GM12873 (cell line): ENCODE measurements at regions not wholly inside any gene's neighbourhood (a gene's known extent, or its start where the extent isn't known, plus 50 kb on each side); places are given as distances from the start of the nearest gene placed in this dataset.

Experiments
- TF ChIP-seq, protein P1 (sequence below): IDR thresholded peaks from 2 replicates; pipeline ENCODE4 v1.5.1; 2012; ENCODE audit warnings: low read depth, mild to moderate bottlenecking, moderate library complexity, low read length, control low read depth; ENCODE audit not compliant: insufficient read depth; ENCODE audit errors: missing control alignments

DNA sequence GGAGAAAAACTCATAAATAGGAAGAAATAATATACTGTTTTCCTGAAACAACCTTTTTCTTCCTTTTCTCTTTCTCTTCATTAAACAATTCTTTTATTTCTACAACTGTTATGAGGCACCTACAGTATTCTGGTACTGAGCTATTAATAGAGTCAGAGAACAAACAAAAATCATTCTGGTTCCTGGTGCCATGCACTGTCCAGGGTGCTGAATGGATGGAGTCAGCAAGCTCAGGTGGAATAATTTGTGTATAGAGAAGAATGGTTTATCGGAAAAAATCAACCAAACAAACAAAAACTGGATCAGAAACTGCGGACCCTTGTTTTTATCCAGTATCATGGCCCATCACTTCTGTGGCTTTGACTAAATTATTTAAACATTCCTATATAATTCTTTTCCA lies 430.3 kb upstream of the GOT2 start:
- TF ChIP-seq, protein P1, sequence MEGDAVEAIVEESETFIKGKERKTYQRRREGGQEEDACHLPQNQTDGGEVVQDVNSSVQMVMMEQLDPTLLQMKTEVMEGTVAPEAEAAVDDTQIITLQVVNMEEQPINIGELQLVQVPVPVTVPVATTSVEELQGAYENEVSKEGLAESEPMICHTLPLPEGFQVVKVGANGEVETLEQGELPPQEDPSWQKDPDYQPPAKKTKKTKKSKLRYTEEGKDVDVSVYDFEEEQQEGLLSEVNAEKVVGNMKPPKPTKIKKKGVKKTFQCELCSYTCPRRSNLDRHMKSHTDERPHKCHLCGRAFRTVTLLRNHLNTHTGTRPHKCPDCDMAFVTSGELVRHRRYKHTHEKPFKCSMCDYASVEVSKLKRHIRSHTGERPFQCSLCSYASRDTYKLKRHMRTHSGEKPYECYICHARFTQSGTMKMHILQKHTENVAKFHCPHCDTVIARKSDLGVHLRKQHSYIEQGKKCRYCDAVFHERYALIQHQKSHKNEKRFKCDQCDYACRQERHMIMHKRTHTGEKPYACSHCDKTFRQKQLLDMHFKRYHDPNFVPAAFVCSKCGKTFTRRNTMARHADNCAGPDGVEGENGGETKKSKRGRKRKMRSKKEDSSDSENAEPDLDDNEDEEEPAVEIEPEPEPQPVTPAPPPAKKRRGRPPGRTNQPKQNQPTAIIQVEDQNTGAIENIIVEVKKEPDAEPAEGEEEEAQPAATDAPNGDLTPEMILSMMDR, result no peak

DNA sequence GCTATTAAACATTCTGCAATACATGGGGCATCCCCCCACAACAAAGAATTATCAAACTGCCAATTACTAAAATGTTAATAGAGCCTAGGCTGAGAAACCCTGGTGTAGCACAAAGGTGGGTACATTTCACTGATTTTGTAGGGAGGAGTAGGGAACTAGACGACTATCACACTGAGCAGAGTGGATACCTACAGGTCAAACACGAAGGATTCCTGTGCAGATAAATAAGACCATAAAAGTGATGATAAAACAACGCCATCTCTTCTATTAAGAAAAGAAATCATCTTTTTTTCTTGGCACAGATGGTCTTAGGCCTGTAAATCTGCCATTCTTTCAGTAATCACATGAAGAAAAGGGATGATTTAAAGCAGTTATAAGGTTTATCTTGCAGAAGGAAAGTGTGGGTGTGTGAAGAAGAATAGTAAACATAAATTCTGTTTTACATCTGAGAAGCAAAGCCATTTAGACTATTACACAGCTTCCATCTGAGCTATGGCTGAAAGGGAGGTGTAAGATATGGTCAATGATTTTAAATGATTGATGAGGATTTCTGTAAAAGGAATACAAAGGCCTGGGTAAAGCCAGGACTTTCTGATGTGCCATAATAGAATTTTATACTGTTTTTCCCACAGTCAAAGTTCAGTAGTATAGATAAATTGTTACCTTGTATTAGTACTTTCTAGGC lies 429.4 kb upstream of the GOT2 start:
- TF ChIP-seq, protein P1, result no peak

DNA sequence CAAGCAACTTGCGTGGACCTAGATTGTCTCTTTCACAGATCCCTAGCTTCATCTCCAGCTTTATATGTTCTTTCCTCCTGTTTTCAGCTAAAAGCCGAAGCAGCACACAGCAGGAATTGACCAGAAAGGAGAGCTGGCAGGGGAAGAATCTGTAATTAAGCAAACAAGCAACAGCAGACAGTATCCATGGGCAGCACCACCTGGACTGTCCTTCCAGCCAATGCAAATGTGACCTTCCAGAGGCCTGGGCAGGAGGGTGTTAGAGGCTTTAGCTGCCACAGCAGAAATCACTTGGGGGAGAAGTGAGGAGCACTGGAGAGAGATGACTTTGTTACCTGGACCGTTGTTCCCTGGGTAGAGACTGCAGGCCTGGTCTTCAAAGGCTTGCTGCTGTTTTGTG lies 427.6 kb upstream of the GOT2 start:
- TF ChIP-seq, protein P1, result no peak

DNA sequence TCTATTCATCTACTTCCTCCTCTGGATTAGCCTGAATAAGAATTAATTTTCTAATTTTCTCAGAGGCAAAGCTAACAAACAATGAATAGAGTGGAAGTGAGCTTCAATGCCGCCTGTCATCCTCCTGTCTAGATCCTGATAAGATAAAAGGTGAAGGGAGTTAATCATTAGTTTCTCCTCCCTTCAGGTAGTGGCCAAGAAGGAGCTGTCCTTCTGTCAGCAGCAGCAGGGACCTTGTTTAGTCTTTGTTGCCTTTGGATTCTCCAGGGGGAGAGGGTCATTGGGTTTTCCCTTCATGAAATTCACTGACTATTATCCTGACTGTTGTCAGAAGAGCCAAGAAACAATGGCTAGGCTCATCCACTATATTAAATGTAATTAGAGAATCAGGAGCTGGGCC lies 420.2 kb upstream of the GOT2 start:
- TF ChIP-seq, protein P1, result no peak

DNA sequence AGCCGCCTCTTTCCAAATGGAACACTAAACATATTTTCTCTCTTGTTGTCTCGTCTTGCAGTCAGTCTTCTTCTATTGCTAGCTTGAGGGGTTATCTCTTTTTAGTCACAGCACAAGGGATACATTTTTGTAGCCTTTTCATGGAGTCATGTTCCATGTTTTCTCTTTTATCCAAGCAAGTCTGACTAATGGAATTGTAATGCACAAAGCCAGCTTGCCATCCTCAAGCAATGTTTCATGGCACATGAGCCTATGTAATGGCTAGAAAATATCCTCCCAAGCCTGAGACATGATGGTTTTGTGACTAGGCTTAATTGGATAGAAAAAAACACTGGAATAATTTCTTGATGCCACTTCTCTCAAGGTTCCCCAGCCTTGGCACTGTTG lies 414.6 kb upstream of the GOT2 start:
- TF ChIP-seq, protein P1, result no peak

DNA sequence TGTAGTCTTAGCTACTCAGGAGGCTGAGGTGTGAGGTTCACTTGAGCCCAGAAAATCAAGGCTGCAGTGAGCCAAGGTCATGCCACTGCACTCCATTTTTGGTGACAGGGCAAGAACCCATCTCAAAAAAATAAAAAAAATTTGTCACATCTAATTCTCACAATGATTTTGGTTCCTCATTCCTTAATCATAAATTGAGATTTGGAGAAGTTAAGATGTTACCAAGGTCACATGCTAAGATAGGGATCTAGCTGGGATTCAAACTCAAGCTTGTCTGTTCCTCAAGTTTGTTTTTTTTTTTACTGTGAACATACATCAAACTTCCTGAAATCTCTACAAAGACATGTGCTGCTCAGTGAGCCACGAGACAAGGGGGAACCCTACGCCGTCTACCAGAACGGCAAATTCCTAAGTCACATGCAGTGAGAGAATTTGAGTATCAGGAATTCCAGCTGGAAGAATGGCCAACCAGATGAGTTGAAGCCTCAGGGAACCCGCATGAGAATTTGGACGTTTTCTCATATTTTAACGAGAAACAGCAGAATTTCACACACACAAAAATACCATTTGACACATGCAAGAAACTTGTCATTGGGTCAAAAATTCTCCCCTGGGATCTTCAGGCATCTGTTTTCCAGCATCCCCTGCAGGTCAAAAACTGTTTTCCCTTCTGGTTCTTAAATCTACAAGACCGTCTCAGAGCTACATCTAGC lies 414.1 kb upstream of the GOT2 start:
- TF ChIP-seq, protein P1, result no peak

DNA sequence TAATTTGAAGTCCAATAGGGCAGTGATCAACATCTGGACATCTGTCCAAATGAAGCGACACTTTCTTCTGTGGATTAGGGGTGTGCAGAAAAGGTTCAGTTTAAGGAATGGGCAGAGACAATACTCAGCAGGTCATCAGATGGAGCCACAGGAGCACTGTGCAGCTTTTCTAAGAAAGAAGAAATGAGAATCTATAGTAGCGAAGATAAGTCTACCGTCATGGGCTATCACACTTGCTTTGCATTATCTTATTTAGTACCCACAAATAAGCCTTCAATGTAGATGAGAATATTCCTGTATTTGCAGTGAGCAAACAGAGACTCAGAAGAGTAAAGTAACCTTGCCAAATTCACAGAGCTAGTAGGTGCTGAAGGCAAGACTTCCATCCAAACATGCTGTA lies 412.0 kb upstream of the GOT2 start:
- TF ChIP-seq, protein P1, result no peak
